Myocyte (in vitro differentiated cells): ENCODE measurements at regions not wholly inside any gene's neighbourhood (a gene's known extent, or its start where the extent isn't known, plus 50 kb on each side); places are given as distances from the start of the nearest gene placed in this dataset.
A peak's percentile ranks its signal among the peaks of the same experiment; 100 is the strongest.
"Not testable (repeated sequence)": the region's sequence is repeated elsewhere in the genome, so short reads cannot be mapped to it uniquely, and the experiment has no call there.

Experiments used
- DNase-seq: peaks from one replicate; pipeline ENCODE4 v3.0.0-alpha.2; 2012; ENCODE audit warnings: low read depth

- DNase-seq: peak; percentile 9
These were observed 144.3 kb upstream of the KCNE2 start for GRCh38 chr21:34219334-34220060.

- no peak for DNase-seq
These were observed 143.1 kb upstream of the KCNE2 start for GRCh38 chr21:34220556-34221195.

- no peak for DNase-seq
These were observed 142.3 kb upstream of the KCNE2 start for GRCh38 chr21:34221331-34222030.

GRCh38 chr21:34222031-34222335 is 141.8 kb upstream of the KCNE2 start:
- DNase-seq: no peak

- no peak for DNase-seq
These were observed 140.4 kb upstream of the KCNE2 start for GRCh38 chr21:34223376-34223775.

- no peak for DNase-seq
These were observed 136.4 kb upstream of the KCNE2 start for GRCh38 chr21:34227386-34227852.

- DNase-seq: no peak
These were observed 135.0 kb upstream of the KCNE2 start for GRCh38 chr21:34228792-34229191.

- DNase-seq: no peak
These were observed 134.5 kb upstream of the KCNE2 start for GRCh38 chr21:34229353-34229752.

GRCh38 chr21:34233741-34234140 is 130.1 kb upstream of the KCNE2 start:
- DNase-seq: not testable (repeated sequence)

GRCh38 chr21:34235514-34235913 is 128.3 kb upstream of the KCNE2 start:
- DNase-seq: no peak

GRCh38 chr21:34242973-34243372 is 120.8 kb upstream of the KCNE2 start:
- DNase-seq: no peak

- peak; percentile 15 for DNase-seq
These were observed 120.2 kb upstream of the KCNE2 start for GRCh38 chr21:34243562-34243961.

GRCh38 chr21:34252751-34253150 is 111.1 kb upstream of the KCNE2 start:
- no peak for DNase-seq

- DNase-seq: no peak
These were observed 108.7 kb upstream of the KCNE2 start for GRCh38 chr21:34255073-34255472.

GRCh38 chr21:34260277-34261008 is 103.4 kb upstream of the KCNE2 start:
- DNase-seq: no peak

GRCh38 chr21:34261841-34262468 is 101.9 kb upstream of the KCNE2 start:
- no peak for DNase-seq

GRCh38 chr21:34262469-34262845 is 101.3 kb upstream of the KCNE2 start:
- DNase-seq: no peak

- DNase-seq: no peak
These were observed 100.2 kb upstream of the KCNE2 start for GRCh38 chr21:34263629-34264028.

- no peak for DNase-seq
These were observed 97.5 kb upstream of the KCNE2 start for GRCh38 chr21:34266351-34266750.

GRCh38 chr21:34268493-34268892 is 95.3 kb upstream of the KCNE2 start:
- no peak for DNase-seq

GRCh38 chr21:34270411-34270810 is 93.4 kb upstream of the KCNE2 start:
- DNase-seq: no peak
